NCI-H128 (cell line): ENCODE measurements at regions not wholly inside any gene's neighbourhood (a gene's known extent, or its start where the extent isn't known, plus 50 kb on each side); places are given as distances from the start of the nearest gene placed in this dataset.

ENCODE experiments used
- DNase-seq: peaks from one replicate; lab custom pipeline; 2025; ENCODE audit not compliant: unreplicated experiment; lab: John Stamatoyannopoulos, UW

GRCh38 chr2:120785228-120785966, 49.7 kb downstream of the GLI2 start:
- DNase-seq, result no peak

GRCh38 chr2:120786038-120786960, 50.6 kb downstream of the GLI2 start:
- no peak for DNase-seq

GRCh38 chr2:120787111-120787821, 51.6 kb downstream of the GLI2 start:
- DNase-seq, result no peak

- no peak for DNase-seq
Measured at GRCh38 chr2:120787822-120788700, 52.4 kb downstream of the GLI2 start.

- DNase-seq, result no peak
Measured at GRCh38 chr2:120791243-120791961, 55.7 kb downstream of the GLI2 start.

- DNase-seq, result no peak
Measured at GRCh38 chr2:120791962-120792297, 56.3 kb downstream of the GLI2 start.

- no peak for DNase-seq
Measured at GRCh38 chr2:120793682-120794403, 58.2 kb downstream of the GLI2 start.

GRCh38 chr2:120794716-120795115, 59.0 kb downstream of the GLI2 start:
- no peak for DNase-seq

- no peak for DNase-seq
Measured at GRCh38 chr2:120796094-120796493, 60.4 kb downstream of the GLI2 start.

- no peak for DNase-seq
Measured at GRCh38 chr2:120797421-120798221, 62.0 kb downstream of the GLI2 start.

GRCh38 chr2:120798567-120799247, 63.0 kb downstream of the GLI2 start:
- no peak for DNase-seq

GRCh38 chr2:120802158-120802557, 66.5 kb downstream of the GLI2 start:
- no peak for DNase-seq

- DNase-seq, result no peak
Measured at GRCh38 chr2:120802867-120803484, 67.3 kb downstream of the GLI2 start.

- no peak for DNase-seq
Measured at GRCh38 chr2:120803764-120804335, 68.2 kb downstream of the GLI2 start.

GRCh38 chr2:120804459-120804858, 68.8 kb downstream of the GLI2 start:
- no peak for DNase-seq

GRCh38 chr2:120805011-120805410, 69.3 kb downstream of the GLI2 start:
- DNase-seq, result no peak

- no peak for DNase-seq
Measured at GRCh38 chr2:120805602-120806001, 69.9 kb downstream of the GLI2 start.
